Adrenal gland (tissue), 5 donors: ENCODE measurements at regions not wholly inside any gene's neighbourhood (a gene's known extent, or its start where the extent isn't known, plus 50 kb on each side); places are given as distances from the start of the nearest gene placed in this dataset.

Experiments
- POLR2A ChIP-seq, 2 donors: fragments of 450-650 bp; IDR thresholded peaks; one replicate each; pipeline ENCODE4 v1.6.1; 2017; ENCODE audit warnings: antibody characterized with exemption in 2 of 2, mild to moderate bottlenecking in 2 of 2, moderate library complexity in 1 of 2
- TF ChIP-seq, protein P1 (sequence below), 6 experiments: fragments of 450-650 bp in 4 of 6; fragments of 200-600 bp in 2 of 6; sonication (generic) in 1 of 6; IDR thresholded peaks; 1 replicate in 5 of 6; 2 replicates in 1 of 6; pipeline versions ENCODE4 v1.5.1 to v1.8.0; 2016 to 2021; ENCODE audit warnings: antibody characterized with exemption in 6 of 6, mild to moderate bottlenecking in 2 of 6, moderate library complexity in 1 of 6
- donor health status: DM: no; HTN: no; CAD: no.

DNA sequence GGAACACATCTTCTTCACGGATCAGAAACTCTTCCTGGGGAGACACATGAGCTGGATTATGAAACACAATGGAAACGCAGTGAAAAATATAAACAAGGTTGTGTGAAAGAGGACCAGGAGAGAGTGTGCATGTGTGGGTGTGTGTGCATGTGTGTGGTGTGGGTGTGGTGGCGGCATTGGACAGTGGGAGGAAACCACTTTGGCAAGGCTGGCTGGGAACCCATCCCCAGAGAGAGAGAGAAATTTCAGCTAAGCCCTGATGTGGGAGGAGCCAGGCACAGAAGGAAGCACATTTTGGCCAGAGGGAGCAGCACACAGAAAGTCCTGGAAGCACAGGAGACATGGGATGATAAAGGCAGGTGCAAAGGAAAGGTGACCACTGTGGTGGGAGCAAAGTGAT is 147.6 kb upstream of the COPS8 start:
- TF ChIP-seq, protein P1, sequence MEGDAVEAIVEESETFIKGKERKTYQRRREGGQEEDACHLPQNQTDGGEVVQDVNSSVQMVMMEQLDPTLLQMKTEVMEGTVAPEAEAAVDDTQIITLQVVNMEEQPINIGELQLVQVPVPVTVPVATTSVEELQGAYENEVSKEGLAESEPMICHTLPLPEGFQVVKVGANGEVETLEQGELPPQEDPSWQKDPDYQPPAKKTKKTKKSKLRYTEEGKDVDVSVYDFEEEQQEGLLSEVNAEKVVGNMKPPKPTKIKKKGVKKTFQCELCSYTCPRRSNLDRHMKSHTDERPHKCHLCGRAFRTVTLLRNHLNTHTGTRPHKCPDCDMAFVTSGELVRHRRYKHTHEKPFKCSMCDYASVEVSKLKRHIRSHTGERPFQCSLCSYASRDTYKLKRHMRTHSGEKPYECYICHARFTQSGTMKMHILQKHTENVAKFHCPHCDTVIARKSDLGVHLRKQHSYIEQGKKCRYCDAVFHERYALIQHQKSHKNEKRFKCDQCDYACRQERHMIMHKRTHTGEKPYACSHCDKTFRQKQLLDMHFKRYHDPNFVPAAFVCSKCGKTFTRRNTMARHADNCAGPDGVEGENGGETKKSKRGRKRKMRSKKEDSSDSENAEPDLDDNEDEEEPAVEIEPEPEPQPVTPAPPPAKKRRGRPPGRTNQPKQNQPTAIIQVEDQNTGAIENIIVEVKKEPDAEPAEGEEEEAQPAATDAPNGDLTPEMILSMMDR (IDR thresholded peaks at IDR 0.05), result no peak
- TF ChIP-seq POLR2A (IDR thresholded peaks at IDR 0.05), result no peak
